GM12874 (cell line): ENCODE measurements at regions not wholly inside any gene's neighbourhood (a gene's known extent, or its start where the extent isn't known, plus 50 kb on each side); places are given as distances from the start of the nearest gene placed in this dataset.

ENCODE experiments used
- CTCF ChIP-seq: IDR thresholded peaks from 2 replicates; pipeline ENCODE4 v1.5.1; 2011; ENCODE audit warnings: low read depth, mild to moderate bottlenecking, control low read depth, low read length, moderate library complexity; ENCODE audit not compliant: insufficient read depth

- TF ChIP-seq CTCF = no peak
Observed at GRCh38 chr4:182017038-182017437, 226.2 kb upstream of the TENM3 start.

GRCh38 chr4:182018691-182019090 lies 224.5 kb upstream of the TENM3 start:
- TF ChIP-seq CTCF = no peak

GRCh38 chr4:182019148-182019652 lies 224.0 kb upstream of the TENM3 start:
- no peak for TF ChIP-seq CTCF

- no peak for TF ChIP-seq CTCF
Observed at GRCh38 chr4:182022909-182023308, 220.3 kb upstream of the TENM3 start.

GRCh38 chr4:182023469-182023868 lies 219.7 kb upstream of the TENM3 start:
- no peak for TF ChIP-seq CTCF

- TF ChIP-seq CTCF = no peak
Observed at GRCh38 chr4:182042945-182043344, 200.3 kb upstream of the TENM3 start.

GRCh38 chr4:182048871-182049270 lies 194.3 kb upstream of the TENM3 start:
- TF ChIP-seq CTCF = no peak
